ENCODE measurements at regions not wholly inside any gene's neighbourhood (a gene's known extent, or its start where the extent isn't known, plus 50 kb on each side); places are given as distances from the start of the nearest gene placed in this dataset.
"Not testable (repeated sequence)": the region's sequence is repeated elsewhere in the genome, so short reads cannot be mapped to it uniquely, and the experiment has no call there.

GRCh38 chr2:8251291-8251690, 430.6 kb upstream of the ID2 start:
- DNase-seq: no peak

DNA sequence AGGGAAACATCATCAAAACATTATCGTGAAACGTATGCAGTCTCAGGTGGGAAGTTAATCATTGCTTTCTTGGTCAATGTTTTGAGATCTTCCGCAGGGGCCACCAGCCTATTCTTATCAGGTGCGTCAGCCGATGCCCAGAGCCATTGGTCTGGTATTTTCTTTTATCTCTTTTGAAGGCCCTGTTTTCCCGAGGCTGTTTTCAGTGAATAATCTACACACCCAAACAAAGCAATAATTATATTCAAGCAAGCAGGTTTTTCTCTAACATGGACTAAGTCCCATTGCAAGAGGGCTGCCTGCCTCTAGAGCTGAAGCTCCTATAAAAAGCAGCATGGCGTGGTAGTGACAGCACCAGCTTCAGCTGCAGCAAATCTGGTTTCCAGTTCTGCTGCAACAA, 430.0 kb upstream of the ID2 start:
- no peak for DNase-seq

- DNase-seq: no peak
Observed at GRCh38 chr2:8252997-8253694, 428.7 kb upstream of the ID2 start.

GRCh38 chr2:8253781-8254180, 428.1 kb upstream of the ID2 start:
- DNase-seq: no peak

DNA sequence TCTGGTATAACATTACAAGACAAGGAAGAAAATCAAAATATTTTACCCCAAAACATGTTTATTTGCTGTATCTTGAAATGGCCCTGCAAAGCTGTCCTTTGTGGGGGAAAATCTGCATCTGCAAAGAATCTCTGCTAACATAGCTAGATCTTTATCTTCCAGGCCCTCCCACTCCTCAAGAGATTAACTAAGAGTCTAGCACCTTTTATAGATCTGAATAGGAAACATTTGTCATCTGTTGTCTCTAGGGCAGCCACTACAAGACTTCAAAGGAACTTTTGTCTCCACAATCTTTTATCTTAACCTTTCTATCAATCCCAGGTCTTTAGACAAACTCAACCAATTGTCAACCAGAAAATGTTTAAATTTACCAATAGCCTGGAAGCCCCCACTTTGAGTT, 427.6 kb upstream of the ID2 start:
- DNase-seq: not testable (repeated sequence)

- no peak for DNase-seq
Observed at GRCh38 chr2:8254791-8255447, 426.9 kb upstream of the ID2 start.

GRCh38 chr2:8255448-8255800, 426.4 kb upstream of the ID2 start:
- DNase-seq: no peak

GRCh38 chr2:8256905-8257304, 425.0 kb upstream of the ID2 start:
- DNase-seq: no peak

- no peak for DNase-seq
Observed at GRCh38 chr2:8257502-8257901, 424.4 kb upstream of the ID2 start.

- DNase-seq: no peak
Observed at GRCh38 chr2:8258406-8258805, 423.4 kb upstream of the ID2 start.

DNA sequence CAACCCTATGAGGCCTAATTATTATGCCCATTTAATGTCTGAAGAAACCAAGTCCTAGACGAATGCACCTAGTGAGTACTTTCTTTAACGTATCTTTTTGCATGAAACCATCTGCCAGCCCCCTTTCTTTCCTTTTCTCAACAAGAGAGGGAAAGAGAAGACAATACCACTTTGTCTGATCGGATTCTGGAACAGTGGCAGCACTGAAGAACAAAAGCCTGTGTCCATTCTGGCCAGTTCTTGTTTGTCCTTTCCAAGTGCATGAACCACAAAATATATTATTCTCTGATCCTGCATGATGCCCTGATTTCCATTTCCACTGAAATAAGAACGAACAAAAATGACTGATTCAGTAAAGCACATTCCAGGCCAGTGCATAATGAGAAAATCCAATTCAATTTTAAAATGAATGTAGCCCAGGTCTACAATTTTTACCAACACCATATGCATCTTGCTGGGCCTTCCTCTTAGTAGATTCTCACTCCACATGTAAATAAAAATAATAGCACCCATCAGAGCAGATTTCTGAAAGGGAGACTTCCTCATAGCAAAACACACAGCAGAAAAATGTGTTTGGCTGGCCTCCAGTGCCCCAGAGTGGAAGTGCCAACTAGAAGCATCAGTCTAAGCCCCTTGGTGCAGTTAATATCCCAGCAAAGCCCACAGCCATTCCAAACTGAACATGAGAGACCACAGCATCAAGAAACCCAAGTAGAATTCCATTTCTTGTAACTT, 422.6 kb upstream of the ID2 start:
- DNase-seq: no peak

- DNase-seq: no peak
Observed at GRCh38 chr2:8259841-8260178, 422.0 kb upstream of the ID2 start.

DNA sequence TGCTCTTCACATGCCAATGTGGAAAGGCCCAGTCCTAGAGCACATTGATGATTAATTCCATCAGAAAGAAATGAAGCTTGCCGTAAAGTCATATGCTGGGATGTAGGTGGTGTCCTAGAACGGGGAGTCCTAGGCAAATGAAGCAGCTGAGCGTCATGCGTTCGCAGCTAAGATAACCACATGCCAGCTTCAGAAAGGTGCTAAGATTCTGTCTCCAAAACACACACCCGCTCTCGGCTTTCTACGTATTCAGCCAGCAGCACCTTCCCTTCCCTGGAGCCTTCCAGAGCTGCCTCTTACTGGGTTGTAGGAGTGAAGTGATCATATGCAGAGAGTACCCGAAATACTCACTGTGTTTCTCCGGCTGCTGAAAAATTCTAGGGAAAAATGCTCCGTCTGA, 421.6 kb upstream of the ID2 start:
- DNase-seq: no peak

GRCh38 chr2:8263901-8264300, 418.0 kb upstream of the ID2 start:
- DNase-seq: no peak

DNA sequence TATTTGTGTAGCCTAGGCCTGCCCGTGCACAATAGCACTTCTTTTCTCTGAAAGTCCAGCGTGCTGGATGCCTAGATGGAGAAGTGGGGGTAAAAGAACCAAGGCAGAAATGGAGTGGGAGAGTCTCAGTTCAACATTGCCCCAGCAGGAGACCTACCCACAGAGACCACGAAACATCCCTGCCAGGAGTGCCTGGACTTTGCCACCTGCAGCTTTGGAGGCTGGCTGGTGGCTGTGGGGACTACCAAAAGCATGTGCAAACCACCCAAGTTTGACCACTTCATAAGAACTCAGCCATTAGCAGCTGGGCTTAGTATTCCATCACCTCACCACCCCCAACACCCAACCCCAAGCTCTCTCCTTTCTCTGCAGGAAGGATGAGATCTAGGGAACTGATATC, 416.9 kb upstream of the ID2 start:
- no peak for DNase-seq

DNA sequence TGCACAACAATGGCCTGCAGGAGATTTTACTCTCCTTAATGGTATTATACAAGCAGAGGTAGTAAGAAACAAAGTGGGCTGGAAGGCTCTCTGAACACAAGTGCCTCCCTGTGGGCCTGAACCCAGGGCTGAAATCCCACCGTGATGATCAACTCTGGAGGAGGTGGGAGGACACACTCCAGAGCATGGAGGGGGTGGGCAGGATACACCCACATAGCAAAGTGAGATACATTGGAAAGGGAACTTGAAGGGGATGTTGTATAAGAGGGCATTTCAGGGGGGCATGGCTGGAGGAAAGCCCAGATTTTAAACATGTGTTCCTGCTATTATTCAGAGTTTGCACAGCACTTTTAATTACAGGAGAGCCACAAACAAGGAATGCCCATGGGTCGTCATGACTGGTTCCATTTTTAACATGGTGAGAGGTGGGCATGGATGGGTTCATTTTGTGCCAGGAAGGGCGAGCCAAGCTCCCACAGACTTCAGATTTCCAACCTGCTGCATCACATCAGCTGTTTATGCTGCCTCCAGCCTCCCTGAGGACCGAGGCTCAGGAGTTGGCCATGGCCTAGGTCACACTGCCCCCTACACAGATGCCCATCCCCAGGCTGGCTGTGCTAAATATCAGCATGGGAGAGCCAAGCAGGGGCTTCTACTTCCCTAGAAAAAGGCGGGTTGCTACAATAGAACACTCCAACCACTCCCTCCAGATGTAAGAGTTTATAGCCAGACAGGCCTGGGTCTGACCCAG, 416.2 kb upstream of the ID2 start:
- DNase-seq: no peak

DNA sequence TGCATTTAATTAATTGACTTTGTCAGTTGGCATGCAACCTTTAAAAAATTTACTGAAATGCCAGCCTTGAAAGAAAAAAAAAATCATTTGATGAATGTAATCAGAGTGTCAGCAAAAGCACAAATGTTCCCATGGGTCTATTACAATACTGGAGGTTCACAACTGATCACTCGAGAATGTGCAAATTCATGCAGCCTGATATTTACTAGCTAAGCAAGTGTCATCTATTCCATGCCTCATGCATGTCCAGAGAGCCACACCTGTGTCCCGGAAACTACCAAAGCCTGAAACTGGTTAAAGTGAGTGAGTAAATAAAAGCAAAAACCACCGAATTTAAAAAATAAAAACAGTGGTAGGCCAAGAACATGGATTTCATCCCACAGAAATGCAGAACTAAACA, 415.3 kb upstream of the ID2 start:
- DNase-seq: no peak

GRCh38 chr2:8267048-8267447, 414.8 kb upstream of the ID2 start:
- no peak for DNase-seq

DNA sequence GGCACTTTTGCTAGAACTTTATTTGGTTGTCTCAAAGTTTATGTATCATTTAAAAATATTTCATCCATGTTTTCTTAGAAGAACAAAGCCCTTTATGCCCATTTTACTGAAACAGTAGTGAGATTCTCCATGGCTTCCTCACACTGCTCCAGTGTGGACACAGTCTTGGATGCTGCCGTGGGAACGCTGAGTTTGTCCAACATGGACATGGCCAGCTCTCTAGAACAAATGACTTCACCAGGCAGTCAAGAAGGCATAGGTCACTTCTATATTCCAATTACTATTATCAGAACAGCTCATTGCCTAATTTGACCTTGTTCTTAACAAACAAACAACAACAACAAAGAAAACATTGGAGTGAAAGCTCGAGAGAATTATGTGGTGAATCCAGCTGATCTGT, 414.1 kb upstream of the ID2 start:
- no peak for DNase-seq

- DNase-seq: no peak
Observed at GRCh38 chr2:8268172-8268783, 413.6 kb upstream of the ID2 start.

- DNase-seq: no peak
Observed at GRCh38 chr2:8270699-8271098, 411.2 kb upstream of the ID2 start.

DNA sequence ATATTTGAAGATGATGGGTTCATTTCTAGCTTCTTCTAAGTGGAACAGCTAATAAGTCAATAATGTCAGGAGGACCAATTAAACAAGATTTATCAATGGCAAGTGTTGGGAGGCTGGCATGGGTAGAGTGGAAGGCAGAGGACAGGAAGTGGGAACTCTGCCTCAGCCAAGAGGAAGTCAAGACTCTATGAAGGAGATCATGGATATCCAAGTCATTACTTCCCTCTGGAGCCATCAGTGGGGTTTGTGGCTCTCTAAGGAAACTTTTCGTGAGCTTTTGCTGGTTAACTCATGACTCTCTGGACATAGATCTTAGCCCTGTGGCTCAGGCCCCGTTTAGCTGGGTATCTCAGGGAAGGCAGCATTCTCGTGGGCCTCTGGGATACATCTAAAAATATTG, 410.4 kb upstream of the ID2 start:
- no peak for DNase-seq

GRCh38 chr2:8276026-8276425, 405.8 kb upstream of the ID2 start:
- DNase-seq: no peak

All from GOT3 (cell line).